HuH-7 (cell line): ENCODE measurements at regions not wholly inside any gene's neighbourhood (a gene's known extent, or its start where the extent isn't known, plus 50 kb on each side); places are given as distances from the start of the nearest gene placed in this dataset.
"Not testable (repeated sequence)": the region's sequence is repeated elsewhere in the genome, so short reads cannot be mapped to it uniquely, and the experiment has no call there.

Source experiments
- DNase-seq: peaks from one replicate; pipeline ENCODE4 v3.0.0; 2011; ENCODE audit warnings: low spot score

GRCh38 chr3:150242220-150242936, 165.7 kb upstream of the TSC22D2 start:
- DNase-seq: no peak

GRCh38 chr3:150240891-150241290, 167.2 kb upstream of the TSC22D2 start:
- no peak for DNase-seq

GRCh38 chr3:150239766-150240165, 168.3 kb upstream of the TSC22D2 start:
- no peak for DNase-seq

- DNase-seq: peak; percentile 34
Measured at GRCh38 chr3:150238995-150239619, 169.0 kb upstream of the TSC22D2 start.

- no peak for DNase-seq
Measured at GRCh38 chr3:150238048-150238802, 169.9 kb upstream of the TSC22D2 start.

- no peak for DNase-seq
Measured at GRCh38 chr3:150237490-150237889, 170.6 kb upstream of the TSC22D2 start.

GRCh38 chr3:150236316-150237082, 171.6 kb upstream of the TSC22D2 start:
- no peak for DNase-seq

GRCh38 chr3:150235799-150236198, 172.3 kb upstream of the TSC22D2 start:
- no peak for DNase-seq

GRCh38 chr3:150232992-150233451, 175.1 kb upstream of the TSC22D2 start:
- DNase-seq: no peak

- DNase-seq: no peak
Measured at GRCh38 chr3:150230037-150230436, 178.1 kb upstream of the TSC22D2 start.

- DNase-seq: not testable (repeated sequence)
Measured at GRCh38 chr3:150228626-150229025, 179.5 kb upstream of the TSC22D2 start.

- DNase-seq: peak; percentile 36
Measured at GRCh38 chr3:150227839-150228238, 180.3 kb upstream of the TSC22D2 start.

GRCh38 chr3:150225986-150226385, 182.1 kb upstream of the TSC22D2 start:
- DNase-seq: no peak

- DNase-seq: no peak
Measured at GRCh38 chr3:150223558-150223957, 184.5 kb upstream of the TSC22D2 start.

- no peak for DNase-seq
Measured at GRCh38 chr3:150222691-150223489, 185.2 kb upstream of the TSC22D2 start.

GRCh38 chr3:150221904-150222523, 186.1 kb upstream of the TSC22D2 start:
- DNase-seq: no peak

GRCh38 chr3:150220799-150221198, 187.3 kb upstream of the TSC22D2 start:
- no peak for DNase-seq

- no peak for DNase-seq
Measured at GRCh38 chr3:150220041-150220440, 188.1 kb upstream of the TSC22D2 start.

GRCh38 chr3:150218841-150219240, 189.3 kb upstream of the TSC22D2 start:
- DNase-seq: no peak

GRCh38 chr3:150218236-150218635, 189.9 kb upstream of the TSC22D2 start:
- no peak for DNase-seq

GRCh38 chr3:150217691-150218090, 190.4 kb upstream of the TSC22D2 start:
- DNase-seq: no peak
